Neural progenitor cell (in vitro differentiated cells): ENCODE measurements at regions not wholly inside any gene's neighbourhood (a gene's known extent, or its start where the extent isn't known, plus 50 kb on each side); places are given as distances from the start of the nearest gene placed in this dataset.

ENCODE experiments used
- EZH2 ChIP-seq: fragments of 200-600 bp; sonication (generic); IDR thresholded peaks from 2 replicates; pipeline ENCODE4 v1.6.1; 2017; ENCODE audit warnings: antibody characterized with exemption, mild to moderate bottlenecking, moderate library complexity
- EZH2phosphoT487 ChIP-seq: fragments of 200-600 bp; sonication (generic); IDR thresholded peaks from 2 replicates; pipeline ENCODE4 v1.6.1; 2017; ENCODE audit warnings: antibody characterized with exemption
- TF ChIP-seq, protein P1 (sequence below): fragments of 200-600 bp; sonication (generic); IDR thresholded peaks from 2 replicates; pipeline ENCODE4 v1.5.1; 2017; ENCODE audit warnings: antibody characterized with exemption, mild to moderate bottlenecking

DNA sequence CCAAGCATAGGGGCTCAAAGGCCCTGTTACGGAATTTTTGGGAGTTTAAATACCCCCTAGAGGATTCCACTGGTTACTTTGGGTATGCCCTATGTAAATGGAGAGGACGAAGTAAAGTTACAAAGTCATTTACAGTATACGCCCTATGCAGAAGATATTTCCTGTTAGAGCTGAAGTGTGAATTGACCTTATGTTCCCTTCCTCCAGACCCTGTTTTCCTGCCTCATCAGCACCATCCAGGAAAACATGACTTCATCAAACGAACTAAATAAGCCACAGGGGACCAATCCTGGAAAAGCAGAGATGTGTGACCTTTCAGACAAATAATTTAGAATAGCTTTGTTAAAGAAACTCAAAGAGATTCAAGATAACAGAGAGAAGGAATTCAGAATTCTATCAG lies 177.4 kb downstream of the SQOR start:
- TF ChIP-seq, protein P1, sequence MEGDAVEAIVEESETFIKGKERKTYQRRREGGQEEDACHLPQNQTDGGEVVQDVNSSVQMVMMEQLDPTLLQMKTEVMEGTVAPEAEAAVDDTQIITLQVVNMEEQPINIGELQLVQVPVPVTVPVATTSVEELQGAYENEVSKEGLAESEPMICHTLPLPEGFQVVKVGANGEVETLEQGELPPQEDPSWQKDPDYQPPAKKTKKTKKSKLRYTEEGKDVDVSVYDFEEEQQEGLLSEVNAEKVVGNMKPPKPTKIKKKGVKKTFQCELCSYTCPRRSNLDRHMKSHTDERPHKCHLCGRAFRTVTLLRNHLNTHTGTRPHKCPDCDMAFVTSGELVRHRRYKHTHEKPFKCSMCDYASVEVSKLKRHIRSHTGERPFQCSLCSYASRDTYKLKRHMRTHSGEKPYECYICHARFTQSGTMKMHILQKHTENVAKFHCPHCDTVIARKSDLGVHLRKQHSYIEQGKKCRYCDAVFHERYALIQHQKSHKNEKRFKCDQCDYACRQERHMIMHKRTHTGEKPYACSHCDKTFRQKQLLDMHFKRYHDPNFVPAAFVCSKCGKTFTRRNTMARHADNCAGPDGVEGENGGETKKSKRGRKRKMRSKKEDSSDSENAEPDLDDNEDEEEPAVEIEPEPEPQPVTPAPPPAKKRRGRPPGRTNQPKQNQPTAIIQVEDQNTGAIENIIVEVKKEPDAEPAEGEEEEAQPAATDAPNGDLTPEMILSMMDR: no peak
- no peak for TF ChIP-seq EZH2
- no peak for TF ChIP-seq EZH2phosphoT487
